ENCODE measurements at regions not wholly inside any gene's neighbourhood (a gene's known extent, or its start where the extent isn't known, plus 50 kb on each side); places are given as distances from the start of the nearest gene placed in this dataset.

DNA sequence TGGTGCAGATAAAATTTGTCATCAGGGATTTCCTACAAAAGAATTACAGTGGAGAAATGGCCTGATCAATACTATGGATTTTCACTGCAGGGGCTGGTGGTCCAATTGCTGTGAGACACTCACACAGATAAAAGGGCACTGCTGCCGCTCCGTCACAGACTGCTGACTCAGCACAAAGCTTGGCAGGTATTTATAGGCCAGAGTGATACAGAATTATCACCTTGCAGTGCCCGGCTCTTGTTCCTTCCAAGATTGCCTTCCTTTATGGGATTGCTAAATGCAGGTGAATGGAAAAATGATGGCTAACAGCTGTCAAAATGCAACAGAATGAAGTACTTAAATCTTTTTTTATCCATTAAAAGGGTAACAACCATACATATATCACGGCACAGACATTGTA is 247.8 kb upstream of the ZFP64 start:
- in situ Hi-C loops (cut with MboI): no loop called here
- Histone ChIP-seq H3K36me3 (ENCODE audit: low read depth) (no peaks in the 10 kb centered on the region), H3F3A (ENCODE audit: insufficient read depth) (0 out of 2 replicates have a peak, but pooled peaks cover 5% of the 10 kb centered on the region), H3K27ac (no peak overlapping the region), H2AFZ (no peak overlapping the region), H4K20me1 (ENCODE audit: insufficient read depth) (no peaks in the 10 kb centered on the region), H3K9me3 (ENCODE audit: low read depth) (no peaks in the 10 kb centered on the region), H3K4me3 (no peak overlapping the region), H3K27me3 (replicated peaks; ENCODE audit: insufficient read depth) (no peaks in the 10 kb centered on the region), H3K4me2 (ENCODE audit: unreplicated experiment) (no peak overlapping the region), H3K9ac (no peak overlapping the region), H3K9me2 (ENCODE audit: insufficient read depth) (no peaks in the 10 kb centered on the region), H3K4me1 (ENCODE audit: insufficient read depth) (no peaks in the 10 kb centered on the region), H3K79me2 (ENCODE audit: insufficient read depth) (no peaks in the 10 kb centered on the region)
- no peak for DNase-seq
- TF ChIP-seq EZH2 (IDR thresholded peaks at IDR 0.05; ENCODE audit: insufficient read depth, poor library complexity, severe bottlenecking) (no peak), EZH2phosphoT487 (IDR thresholded peaks at IDR 0.05; ENCODE audit: insufficient read depth, low read depth) (no peak)
- 85 to 88% methylated on average over 4 of the region's 4 CpGs for WGBS, 2 experiments (ENCODE audit: low coverage in 1 of 2, low lambda C conversion rate in 2 of 2, missing lambda C conversion rate in 2 of 2)

DNA sequence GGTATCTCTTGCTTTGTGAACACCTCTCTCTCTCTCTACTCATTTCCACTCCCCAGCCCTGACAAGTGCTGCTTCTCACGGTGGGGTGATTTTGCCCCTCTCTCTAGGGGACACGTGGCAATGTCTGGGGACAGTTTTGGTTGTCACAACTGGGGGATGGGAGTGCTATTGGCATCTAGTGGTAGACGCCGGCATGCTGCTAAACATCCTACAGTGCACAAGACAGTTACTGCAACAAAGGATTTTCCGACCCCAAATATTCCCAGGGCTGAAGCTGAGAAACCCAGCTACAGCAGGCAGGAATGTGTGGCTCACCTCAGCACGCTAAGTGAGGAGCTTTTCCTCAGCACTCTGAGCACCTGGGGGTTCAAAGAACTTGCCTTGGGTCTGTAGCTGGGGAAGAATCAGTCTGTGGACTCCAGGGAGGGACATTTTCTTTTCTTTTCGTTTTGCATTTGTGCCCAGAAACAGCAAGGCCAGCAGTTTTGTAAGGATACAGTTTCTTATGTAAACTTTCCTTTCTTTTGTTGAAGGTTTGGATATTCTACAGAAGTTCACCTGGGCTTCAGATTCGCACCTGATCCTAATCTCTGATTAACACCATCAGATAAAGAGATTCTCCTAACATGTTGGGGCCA is 246.9 kb upstream of the ZFP64 start:
- no peaks in the 10 kb centered on the region for H3K9me2 ChIP-seq (ENCODE audit: insufficient read depth)
- no peak overlapping the region for H3K9ac ChIP-seq
- WGBS, 2 experiments (ENCODE audit: low coverage in 1 of 2, low lambda C conversion rate in 2 of 2, missing lambda C conversion rate in 2 of 2): 55 to 56% methylated on average over 8 of the region's 8 CpGs
- H3K36me3 ChIP-seq (ENCODE audit: low read depth): no peaks in the 10 kb centered on the region
- no peaks in the 10 kb centered on the region for H3K79me2 ChIP-seq (ENCODE audit: insufficient read depth)
- peaks cover 14% of the 10 kb centered on the region; the same call in 1 of the 2 replicates for H3F3A ChIP-seq (ENCODE audit: insufficient read depth)
- in situ Hi-C loops (cut with MboI): no loop called here
- no peaks in the 10 kb centered on the region for H3K9me3 ChIP-seq (ENCODE audit: low read depth)
- no peak overlapping the region for H3K27ac ChIP-seq
- H3K4me3 ChIP-seq: no peak overlapping the region
- no peak overlapping the region for H3K4me2 ChIP-seq (ENCODE audit: unreplicated experiment)
- DNase-seq: no peak
- peaks cover 2% of the 10 kb centered on the region; the same call in 1 of the 2 replicates for H3K4me1 ChIP-seq (ENCODE audit: insufficient read depth)
- no peak for TF ChIP-seq EZH2phosphoT487 (IDR thresholded peaks at IDR 0.05; ENCODE audit: insufficient read depth, low read depth)
- TF ChIP-seq EZH2 (IDR thresholded peaks at IDR 0.05; ENCODE audit: insufficient read depth, poor library complexity, severe bottlenecking): no peak
- H3K27me3 ChIP-seq (replicated peaks; ENCODE audit: insufficient read depth): no peaks in the 10 kb centered on the region
- no peak overlapping the region for H2AFZ ChIP-seq
- H4K20me1 ChIP-seq (ENCODE audit: insufficient read depth): no peaks in the 10 kb centered on the region

DNA sequence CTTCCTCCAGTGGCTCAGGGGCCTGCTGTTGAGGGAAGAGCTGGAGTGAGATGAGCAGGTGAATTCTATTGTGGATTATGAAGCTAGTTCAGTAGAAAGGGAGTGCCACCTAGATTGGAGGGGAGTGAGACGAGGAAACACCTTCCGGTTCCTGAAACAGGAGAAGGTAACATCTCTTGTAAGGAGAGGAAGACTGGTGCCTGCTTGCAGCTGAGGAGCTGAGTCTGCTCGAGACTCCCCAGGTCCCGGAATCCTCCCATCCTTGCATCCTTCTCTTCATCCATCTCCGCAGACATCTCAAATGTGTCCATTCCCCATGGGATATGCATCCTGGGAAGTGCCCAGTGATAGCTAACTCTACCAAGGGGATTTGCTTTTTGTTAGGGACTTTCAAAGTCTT is 242.9 kb upstream of the ZFP64 start:
- peaks cover 29% of the 10 kb centered on the region; the same call in 1 of the 2 replicates for H3F3A ChIP-seq (ENCODE audit: insufficient read depth)
- peaks cover 18% of the 10 kb centered on the region for H3K4me1 ChIP-seq (ENCODE audit: insufficient read depth)
- H4K20me1 ChIP-seq (ENCODE audit: insufficient read depth): no peaks in the 10 kb centered on the region
- no peak overlapping the region for H2AFZ ChIP-seq
- no peaks in the 10 kb centered on the region for H3K79me2 ChIP-seq (ENCODE audit: insufficient read depth)
- H3K9me2 ChIP-seq (ENCODE audit: insufficient read depth): no peaks in the 10 kb centered on the region
- in situ Hi-C loops (cut with MboI): no loop called here
- no peak for TF ChIP-seq EZH2 (IDR thresholded peaks at IDR 0.05; ENCODE audit: insufficient read depth, poor library complexity, severe bottlenecking)
- no peak for TF ChIP-seq EZH2phosphoT487 (IDR thresholded peaks at IDR 0.05; ENCODE audit: insufficient read depth, low read depth)
- no peaks in the 10 kb centered on the region for H3K36me3 ChIP-seq (ENCODE audit: low read depth)
- no peak for DNase-seq
- no peak overlapping the region for H3K4me2 ChIP-seq (ENCODE audit: unreplicated experiment)
- H3K9ac ChIP-seq: no peak overlapping the region
- H3K27me3 ChIP-seq (replicated peaks; ENCODE audit: insufficient read depth): no peaks in the 10 kb centered on the region
- no peak overlapping the region for H3K27ac ChIP-seq
- 93 to 99% methylated on average over 5 of the region's 5 CpGs for WGBS, 2 experiments (ENCODE audit: low coverage in 1 of 2, low lambda C conversion rate in 2 of 2, missing lambda C conversion rate in 2 of 2)
- no peak overlapping the region for H3K4me3 ChIP-seq
- no peaks in the 10 kb centered on the region for H3K9me3 ChIP-seq (ENCODE audit: low read depth)

DNA sequence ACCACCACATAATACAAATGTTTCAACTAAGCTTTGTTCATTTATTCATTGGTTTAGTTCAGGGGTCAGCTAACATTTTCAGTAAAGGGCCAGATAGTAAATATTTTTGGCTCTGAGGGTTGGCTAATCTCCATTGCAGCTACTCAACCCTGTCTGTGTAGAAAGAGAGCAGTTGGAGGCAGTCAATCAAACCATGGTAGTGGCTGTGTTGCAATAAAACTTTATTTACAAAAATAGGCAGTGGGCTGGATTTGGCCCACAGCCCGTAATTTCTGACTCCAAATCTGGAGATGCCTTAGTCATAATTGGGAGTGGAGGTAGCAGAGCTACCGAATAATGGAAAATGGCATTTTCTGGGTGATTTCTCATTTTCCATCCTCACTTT is 242.5 kb upstream of the ZFP64 start:
- Histone ChIP-seq H3K4me1 (ENCODE audit: insufficient read depth) (peaks cover 18% of the 10 kb centered on the region), H3K27ac (peak overlapping the region; percentile 64; the same call in 1 of the 2 replicates), H3K9me2 (ENCODE audit: insufficient read depth) (no peaks in the 10 kb centered on the region), H3F3A (ENCODE audit: insufficient read depth) (peaks cover 29% of the 10 kb centered on the region; the same call in 1 of the 2 replicates), H3K4me3 (no peak overlapping the region), H3K9ac (no peak overlapping the region), H3K9me3 (ENCODE audit: low read depth) (no peaks in the 10 kb centered on the region), H3K27me3 (replicated peaks; ENCODE audit: insufficient read depth) (no peaks in the 10 kb centered on the region), H2AFZ (no peak overlapping the region), H3K4me2 (ENCODE audit: unreplicated experiment) (no peak overlapping the region), H3K79me2 (ENCODE audit: insufficient read depth) (no peaks in the 10 kb centered on the region), H4K20me1 (ENCODE audit: insufficient read depth) (no peaks in the 10 kb centered on the region), H3K36me3 (ENCODE audit: low read depth) (no peaks in the 10 kb centered on the region)
- WGBS, 2 experiments (ENCODE audit: low coverage in 1 of 2, low lambda C conversion rate in 2 of 2, missing lambda C conversion rate in 2 of 2): 69 to 77% methylated on average over 2 of the region's 2 CpGs
- TF ChIP-seq EZH2phosphoT487 (IDR thresholded peaks at IDR 0.05; ENCODE audit: insufficient read depth, low read depth): no peak
- no peak for TF ChIP-seq EZH2 (IDR thresholded peaks at IDR 0.05; ENCODE audit: insufficient read depth, poor library complexity, severe bottlenecking)
- DNase-seq: no peak
- in situ Hi-C loops (cut with MboI): no loop called here
